Nephron progenitor cell (in vitro differentiated cells): ENCODE measurements at regions not wholly inside any gene's neighbourhood (a gene's known extent, or its start where the extent isn't known, plus 50 kb on each side); places are given as distances from the start of the nearest gene placed in this dataset.
"Not testable (repeated sequence)": the region's sequence is repeated elsewhere in the genome, so short reads cannot be mapped to it uniquely, and the experiment has no call there.

ENCODE experiments used
- DNase-seq: peaks from one replicate; pipeline ENCODE4 v3.0.0; 2021
- H3K27ac Mint-ChIP-seq: 2 replicates; pipeline ENCODE4 v1.8.0; 2021; ENCODE audit warnings: mild to moderate bottlenecking, moderate library complexity, mixed read lengths
- H3K27me3 Mint-ChIP-seq: 2 replicates; pipeline ENCODE4 v1.8.0; 2021; ENCODE audit warnings: mild to moderate bottlenecking, low read depth, mixed read lengths; ENCODE audit not compliant: poor library complexity
- H3K36me3 Mint-ChIP-seq: 2 replicates; pipeline ENCODE4 v1.8.0; 2021; ENCODE audit warnings: low read depth, mixed read lengths
- H3K4me1 Mint-ChIP-seq: 2 replicates; pipeline ENCODE4 v1.8.0; 2021; ENCODE audit warnings: mixed read lengths
- H3K4me3 Mint-ChIP-seq: 2 replicates; pipeline ENCODE4 v1.8.0; 2021; ENCODE audit warnings: mild to moderate bottlenecking, moderate library complexity, mixed read lengths
- H3K9me3 Mint-ChIP-seq: 2 replicates; pipeline ENCODE4 v1.8.0; 2021; ENCODE audit warnings: mild to moderate bottlenecking, moderate library complexity, mixed read lengths
- CTCF ChIP-seq: fragments of 200-600 bp; sonication (generic); IDR thresholded peaks from 2 replicates; pipeline ENCODE4 v1.5.0; 2021; ENCODE audit warnings: antibody characterized with exemption

DNA sequence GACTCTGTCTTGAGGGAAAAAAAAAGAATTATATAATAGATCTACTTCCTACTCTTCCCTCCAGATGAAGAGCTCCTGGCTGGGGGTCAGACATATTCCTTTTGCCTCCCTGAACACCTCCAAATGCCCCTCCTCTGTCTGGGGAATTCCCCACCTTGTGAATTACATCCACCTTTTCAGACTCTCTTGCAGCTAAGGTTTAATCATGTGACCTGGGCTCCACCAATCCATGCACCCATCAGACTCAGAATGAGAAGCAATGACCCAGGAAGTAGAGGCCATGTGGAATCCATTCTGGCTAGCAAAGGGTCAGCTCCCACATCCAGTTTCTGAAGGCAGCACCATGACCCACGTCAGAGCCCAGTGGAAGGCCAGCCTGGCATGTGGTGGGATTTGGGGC, 93.6 kb upstream of the CUX1 start:
- Mint-ChIP-seq H3K27ac (no peak overlapping the region), H3K4me1 (peaks cover 39% of the 10 kb centered on the region), H3K4me3 (no peak overlapping the region), H3K36me3 (no peaks in the 10 kb centered on the region), H3K27me3 (no peaks in the 10 kb centered on the region), H3K9me3 (peaks cover 15% of the 10 kb centered on the region)
- DNase-seq: no peak
- no peak for TF ChIP-seq CTCF

GRCh38 chr7:101724957-101725356, 92.5 kb upstream of the CUX1 start:
- Mint-ChIP-seq H3K27me3 (no peaks in the 10 kb centered on the region), H3K4me1 (peaks cover 45% of the 10 kb centered on the region), H3K4me3 (no peak overlapping the region), H3K9me3 (peaks cover 15% of the 10 kb centered on the region), H3K36me3 (no peaks in the 10 kb centered on the region), H3K27ac (no peak overlapping the region)
- no peak for TF ChIP-seq CTCF
- DNase-seq: no peak

GRCh38 chr7:101725921-101726320, 91.5 kb upstream of the CUX1 start:
- no peak overlapping the region for H3K27ac Mint-ChIP-seq
- TF ChIP-seq CTCF: no peak
- no peaks in the 10 kb centered on the region for H3K27me3 Mint-ChIP-seq
- H3K9me3 Mint-ChIP-seq: peaks cover 15% of the 10 kb centered on the region
- no peak overlapping the region for H3K4me3 Mint-ChIP-seq
- H3K4me1 Mint-ChIP-seq: peaks cover 54% of the 10 kb centered on the region
- DNase-seq: no peak
- no peaks in the 10 kb centered on the region for H3K36me3 Mint-ChIP-seq

DNA sequence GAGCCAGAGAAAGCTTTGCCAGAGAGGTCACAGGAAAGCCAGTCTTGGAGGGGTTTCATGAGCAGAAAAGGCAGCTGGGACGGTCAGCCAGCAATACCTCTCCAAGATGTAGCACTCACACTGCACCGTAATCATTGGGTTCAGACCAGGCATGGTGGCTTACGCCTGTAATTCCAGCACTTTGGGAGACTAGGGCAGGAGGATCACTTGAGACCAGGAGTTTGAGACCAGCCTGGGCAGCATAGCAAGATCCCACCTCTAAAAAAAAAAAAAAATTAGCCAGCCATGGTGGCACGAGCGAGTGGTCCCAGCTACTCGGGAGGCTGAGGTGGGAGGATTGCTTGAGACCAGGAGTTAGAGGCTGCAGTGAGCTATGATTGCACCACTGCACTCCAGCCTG, 90.2 kb upstream of the CUX1 start:
- no peak overlapping the region for H3K4me3 Mint-ChIP-seq
- H3K27ac Mint-ChIP-seq: no peak overlapping the region

GRCh38 chr7:101728128-101728527, 89.3 kb upstream of the CUX1 start:
- Mint-ChIP-seq H3K9me3 (peaks cover 11% of the 10 kb centered on the region), H3K27me3 (no peaks in the 10 kb centered on the region), H3K4me3 (no peak overlapping the region), H3K4me1 (peaks cover 69% of the 10 kb centered on the region), H3K27ac (no peak overlapping the region), H3K36me3 (no peaks in the 10 kb centered on the region)
- DNase-seq: no peak
- no peak for TF ChIP-seq CTCF

More for the DNA sequence above, 90.2 kb upstream of the CUX1 start:
- Mint-ChIP-seq H3K36me3 (no peaks in the 10 kb centered on the region), H3K9me3 (peaks cover 15% of the 10 kb centered on the region), H3K27me3 (no peaks in the 10 kb centered on the region), H3K4me1 (peaks cover 66% of the 10 kb centered on the region)
- no peak for TF ChIP-seq CTCF
- DNase-seq: no peak

GRCh38 chr7:101728873-101729240, 88.6 kb upstream of the CUX1 start:
- not testable (repeated sequence) for H3K9me3 Mint-ChIP-seq, DNase-seq

More at GRCh38 chr7:101728873-101729240, 88.6 kb upstream of the CUX1 start:
- H3K36me3 Mint-ChIP-seq, H3K4me3 Mint-ChIP-seq, H3K27me3 Mint-ChIP-seq: not testable (repeated sequence)
- Mint-ChIP-seq H3K27ac (peak overlapping the region; percentile 96), H3K4me1 (peaks cover 76% of the 10 kb centered on the region)
